RCC 7860 (cell line): ENCODE measurements at regions not wholly inside any gene's neighbourhood (a gene's known extent, or its start where the extent isn't known, plus 50 kb on each side); places are given as distances from the start of the nearest gene placed in this dataset.

Experiments
- DNase-seq: peaks from one replicate; pipeline ENCODE4 v3.0.0-alpha.2; 2015; ENCODE audit warnings: low spot score
- FAIRE-seq: peaks from 2 replicates; lab custom pipeline; 2012; peaks lifted over from hg19 to GRCh38; lab: Jason Lieb, UNC

- no peak for DNase-seq
- no peak for FAIRE-seq
Measured at GRCh38 chr7:157482025-157482424, 145.2 kb downstream of the DNAJB6 start.

GRCh38 chr7:157482517-157483087 lies 145.8 kb downstream of the DNAJB6 start:
- no peak for DNase-seq
- FAIRE-seq, result no peak

- no peak for FAIRE-seq
Measured at GRCh38 chr7:157483515-157483914, 146.7 kb downstream of the DNAJB6 start.

GRCh38 chr7:157483971-157484410 lies 147.2 kb downstream of the DNAJB6 start:
- DNase-seq, result no peak
- no peak for FAIRE-seq

More at GRCh38 chr7:157483515-157483914, 146.7 kb downstream of the DNAJB6 start:
- DNase-seq, result no peak

- DNase-seq (no peak), FAIRE-seq (no peak)
Measured at GRCh38 chr7:157484411-157485081, 147.7 kb downstream of the DNAJB6 start.

- FAIRE-seq (no peak), DNase-seq (no peak)
Measured at GRCh38 chr7:157485361-157485831, 148.6 kb downstream of the DNAJB6 start.

GRCh38 chr7:157486007-157486755 lies 149.4 kb downstream of the DNAJB6 start:
- DNase-seq (no peak), FAIRE-seq (no peak)

- FAIRE-seq (no peak), DNase-seq (no peak)
Measured at GRCh38 chr7:157487046-157487770, 150.4 kb downstream of the DNAJB6 start.

GRCh38 chr7:157488281-157488680 lies 151.5 kb downstream of the DNAJB6 start:
- FAIRE-seq, result no peak
- no peak for DNase-seq

GRCh38 chr7:157488966-157489365 lies 152.2 kb downstream of the DNAJB6 start:
- no peak for DNase-seq
- FAIRE-seq, result no peak
